Endothelial cell of umbilical vein (primary cell): ENCODE measurements at regions not wholly inside any gene's neighbourhood (a gene's known extent, or its start where the extent isn't known, plus 50 kb on each side); places are given as distances from the start of the nearest gene placed in this dataset.

Source experiments
- BruUV-seq: library from RNA; stranded (reverse); fragments of 400-500 nt; replicated peaks from 2 replicates; lab custom pipeline; 2021; lab: Mats Ljungman, UMichigan
- CTCF ChIA-PET: fragments of 300-600, 350-600 bp; sonication (Branson Sonifier 250); formaldehyde crosslinking; loops from one replicate; lab custom pipeline; 2021; ENCODE audit warnings: antibody characterized with exemption, inconsistent platforms; lab: Charles Lee
- POLR2A ChIA-PET: fragments of 300-600, 350-600 bp; sonication (Branson Sonifier 250); formaldehyde crosslinking; loops from one replicate; lab custom pipeline; 2021; ENCODE audit warnings: antibody characterized with exemption, inconsistent platforms; lab: Charles Lee
- DNase-seq: peaks from one replicate; pipeline ENCODE4 v3.0.0-alpha.2; 2011; ENCODE audit warnings: low read depth, low spot score
- FAIRE-seq: peaks from 2 replicates; lab custom pipeline; 2011; peaks lifted over from hg19 to GRCh38; lab: Jason Lieb, UNC
- H2AFZ ChIP-seq: 2 replicates; pipeline ENCODE4 v1.6.0; 2012; ENCODE audit warnings: low read depth, low read length, control low read depth, inconsistent platforms
- H3K27ac ChIP-seq: 2 replicates; pipeline ENCODE4 v1.5.1; 2011; ENCODE audit warnings: low read depth, mild to moderate bottlenecking, control low read depth, low read length, moderate library complexity; ENCODE audit not compliant: insufficient read depth
- H3K27me3 ChIP-seq, 2 experiments: 2 replicates each; pipeline versions ENCODE4 v1.6.0 to v1.6.1; 2011; ENCODE audit warnings: low read length in 2 of 2, mixed read lengths in 1 of 2; ENCODE audit not compliant: control insufficient read depth in 2 of 2, insufficient read depth in 2 of 2
- H3K36me3 ChIP-seq, 2 experiments: 2 replicates in 1 of 2; 3 replicates in 1 of 2; pipeline ENCODE4 v1.5.1; 2011; ENCODE audit warnings: low read length in 2 of 2, mild to moderate bottlenecking in 1 of 2, moderate library complexity in 1 of 2; ENCODE audit not compliant: control insufficient read depth in 2 of 2, insufficient read depth in 2 of 2; ENCODE audit errors: extremely low read depth in 1 of 2
- H3K4me1 ChIP-seq: 3 replicates; pipeline ENCODE4 v1.5.1; 2011; ENCODE audit warnings: mild to moderate bottlenecking, low read length; ENCODE audit not compliant: control insufficient read depth, insufficient read depth; ENCODE audit errors: extremely low read depth
- H3K4me2 ChIP-seq: 2 replicates; pipeline ENCODE4 v1.6.1; 2011; ENCODE audit warnings: low read length, control low read depth, mixed read lengths; ENCODE audit not compliant: insufficient read depth
- H3K4me3 ChIP-seq, 3 experiments: fragments of 200-600 bp in 1 of 3; sonication (generic), shearing (Covaris generic) in 1 of 3; replicated peaks in 1 of 3; 2 replicates each; pipeline ENCODE4 v1.5.1; 2011 to 2016; ENCODE audit warnings: control low read depth in 3 of 3, low read length in 3 of 3, mild to moderate bottlenecking in 2 of 3, inconsistent platforms in 1 of 3, low read depth in 1 of 3, moderate library complexity in 1 of 3; ENCODE audit not compliant: insufficient read depth in 1 of 3
- H3K79me2 ChIP-seq: 2 replicates; pipeline ENCODE4 v1.6.0; 2012; ENCODE audit warnings: low read length, inconsistent platforms; ENCODE audit not compliant: control insufficient read depth, insufficient read depth
- H3K9ac ChIP-seq: replicated peaks from 2 replicates; pipeline ENCODE3; 2011; ENCODE audit warnings: low read length, control low read depth; ENCODE audit not compliant: insufficient read depth; ENCODE audit errors: extremely low read depth
- H3K9me1 ChIP-seq: replicated peaks from 3 replicates; pipeline ENCODE4 v1.6.0; 2011; ENCODE audit warnings: mild to moderate bottlenecking, low read length; ENCODE audit not compliant: control insufficient read depth, insufficient read depth; ENCODE audit errors: extremely low read depth
- H3K9me3 ChIP-seq: replicated peaks from 2 replicates; pipeline ENCODE4 v1.5.1; 2012; ENCODE audit warnings: low read length, inconsistent platforms; ENCODE audit not compliant: control insufficient read depth, insufficient read depth
- H4K20me1 ChIP-seq: replicated peaks from 2 replicates; pipeline ENCODE3; 2011; ENCODE audit warnings: mild to moderate bottlenecking, low read length; ENCODE audit not compliant: control insufficient read depth, insufficient read depth; ENCODE audit errors: extremely low read depth
- CTCF ChIP-seq, 2 donors: IDR thresholded peaks; 1 replicate in 1 of 2; 2 replicates in 1 of 2; pipeline ENCODE4 v1.5.1; 2011; ENCODE audit warnings: low read length in 2 of 2, mild to moderate bottlenecking in 2 of 2, moderate library complexity in 2 of 2, control low read depth in 1 of 2, inconsistent platforms in 1 of 2, low read depth in 1 of 2; ENCODE audit not compliant: insufficient read depth in 1 of 2; ENCODE audit errors: extremely low read depth in 1 of 2
- EZH2 ChIP-seq: IDR thresholded peaks from 2 replicates; pipeline ENCODE4 v1.6.1; 2012; ENCODE audit warnings: borderline replicate concordance, low read depth, mild to moderate bottlenecking, moderate library complexity, low read length, inconsistent platforms; ENCODE audit not compliant: severe bottlenecking
- FOS ChIP-seq: IDR thresholded peaks from 2 replicates; pipeline ENCODE4 v1.6.1; 2011; ENCODE audit warnings: mild to moderate bottlenecking, low read length, moderate library complexity, borderline replicate concordance; ENCODE audit not compliant: insufficient read depth
- GATA2 ChIP-seq: IDR thresholded peaks from 2 replicates; pipeline ENCODE4 v1.7.0; 2011; ENCODE audit warnings: low read depth, mild to moderate bottlenecking, moderate library complexity, mixed read lengths, low read length; ENCODE audit not compliant: insufficient read length, insufficient read depth
- JUN ChIP-seq: IDR thresholded peaks from 2 replicates; pipeline ENCODE4 v1.6.1; 2011; ENCODE audit warnings: borderline replicate concordance, low read depth; ENCODE audit not compliant: insufficient read length, insufficient read depth
- MAX ChIP-seq: IDR thresholded peaks from 2 replicates; pipeline ENCODE4 v1.6.1; 2011; ENCODE audit not compliant: insufficient read depth, insufficient read length
- MYC ChIP-seq: IDR thresholded peaks from one replicate; pipeline ENCODE4 v1.6.1; 2011; ENCODE audit warnings: mild to moderate bottlenecking, low read depth, low read length
- POLR2A ChIP-seq: IDR thresholded peaks from 2 replicates; pipeline ENCODE4 v1.6.1; 2012; ENCODE audit warnings: low read depth, mild to moderate bottlenecking, control low read depth, low read length
- POLR2AphosphoS5 ChIP-seq: IDR thresholded peaks from 2 replicates; pipeline ENCODE4 v1.6.1; 2012; ENCODE audit warnings: low read depth, mild to moderate bottlenecking, control low read depth, low read length, moderate library complexity; ENCODE audit not compliant: insufficient read depth
- dilution Hi-C: fragments of 300-500 bp; cut with MboI; formaldehyde crosslinking; loops from one replicate; pipeline ENCODE4 v1.15.0; 2019; ENCODE audit warnings: low sequenced_read_pairs; ENCODE audit not compliant: extremely low pct_ligation_motif_present
- intact Hi-C: fragments of 100-400 bp; cut with micrococcal nuclease; formaldehyde crosslinking; loops from one replicate; pipeline ENCODE4 v1.10.0; 2022

GRCh38 chr14:61197416-61197815 is 83.7 kb downstream of the TMEM30B start:
- H3K9me3 ChIP-seq, result no peaks in the 10 kb centered on the region
- ChIA-PET CTCF (no interaction called here), POLR2A (no interaction called here)
- no peak overlapping the region for H2AFZ ChIP-seq
- H3K36me3 ChIP-seq, result no peaks in the 10 kb centered on the region
- H3K4me2 ChIP-seq, result no peak overlapping the region
- H4K20me1 ChIP-seq, result no peaks in the 10 kb centered on the region
- no peak overlapping the region for H3K4me3 ChIP-seq
- dilution Hi-C loops, result no loop called here
- FAIRE-seq (no peak), DNase-seq (no peak)
- H3K27ac ChIP-seq, result no peak overlapping the region
- TF ChIP-seq MYC (no peak), JUN (no peak), MAX (no peak), CTCF (IDR thresholded peaks at IDR 0.05; ENCODE audit: extremely low read depth in 1 of 2, insufficient read depth in 1 of 2, low read depth in 1 of 2, low read length in 2 of 2) (no peak), FOS (no peak), GATA2 (no peak), POLR2AphosphoS5 (no peak), EZH2 (no peak), POLR2A (no peak)
- intact Hi-C loops, result no loop called here
- no peaks in the 10 kb centered on the region for H3K27me3 ChIP-seq
- no peaks in the 10 kb centered on the region for H3K9me1 ChIP-seq
- H3K79me2 ChIP-seq, result no peaks in the 10 kb centered on the region
- no peaks in the 10 kb centered on the region for H3K4me1 ChIP-seq
- H3K9ac ChIP-seq, result no peak overlapping the region
- no TSS peak for BruUV-seq
